Astrocyte (in vitro differentiated cells and primary cell): ENCODE measurements at regions not wholly inside any gene's neighbourhood (a gene's known extent, or its start where the extent isn't known, plus 50 kb on each side); places are given as distances from the start of the nearest gene placed in this dataset.

ENCODE experiments used
- DNase-seq: peaks from one replicate; pipeline ENCODE4 v3.0.0-alpha.2; 2010; ENCODE audit warnings: low read depth
- FAIRE-seq: peaks from 2 replicates; lab custom pipeline; 2011; peaks lifted over from hg19 to GRCh38; lab: Jason Lieb, UNC
- H2AFZ ChIP-seq: 2 replicates; pipeline ENCODE4 v1.6.0; 2012; ENCODE audit warnings: low read depth, low read length, inconsistent platforms
- H3K27ac ChIP-seq: 2 replicates; pipeline ENCODE4 v1.5.1; 2011; ENCODE audit warnings: low read depth, low read length, inconsistent platforms
- H3K27me3 ChIP-seq: 2 replicates; pipeline ENCODE4 v1.6.0; 2011; ENCODE audit warnings: low read length, inconsistent platforms; ENCODE audit not compliant: insufficient read depth
- H3K36me3 ChIP-seq: 2 replicates; pipeline ENCODE4 v1.5.1; 2011; ENCODE audit warnings: low read length, inconsistent platforms; ENCODE audit not compliant: insufficient read depth
- H3K4me1 ChIP-seq: 2 replicates; pipeline ENCODE4 v1.5.1; 2011; ENCODE audit warnings: low read length, inconsistent platforms; ENCODE audit not compliant: insufficient read depth
- H3K4me2 ChIP-seq: 2 replicates; pipeline ENCODE4 v1.6.0; 2012; ENCODE audit warnings: low read length, inconsistent platforms
- H3K4me3 ChIP-seq: 2 replicates; pipeline ENCODE4 v1.5.1; 2011; ENCODE audit warnings: low read depth, mild to moderate bottlenecking, low read length, inconsistent platforms; ENCODE audit not compliant: insufficient read depth
- H3K79me2 ChIP-seq: 2 replicates; pipeline ENCODE4 v1.6.0; 2012; ENCODE audit warnings: mild to moderate bottlenecking, low read length, inconsistent platforms; ENCODE audit not compliant: insufficient read depth
- H3K9ac ChIP-seq: 2 replicates; pipeline ENCODE4 v1.6.0; 2012; ENCODE audit warnings: mild to moderate bottlenecking, low read length, inconsistent platforms
- H3K9me3 ChIP-seq: 2 replicates; pipeline ENCODE4 v1.5.1; 2012; ENCODE audit warnings: low read depth, mild to moderate bottlenecking, low read length, inconsistent platforms; ENCODE audit not compliant: insufficient read depth
- H4K20me1 ChIP-seq: 2 replicates; pipeline ENCODE4 v1.6.0; 2012; ENCODE audit warnings: low read length, inconsistent platforms; ENCODE audit not compliant: insufficient read depth
- H3K27ac Mint-ChIP-seq: one replicate; pipeline ENCODE4 v1.8.0; 2021; ENCODE audit warnings: mild to moderate bottlenecking, mixed read lengths; ENCODE audit not compliant: unreplicated experiment
- H3K27me3 Mint-ChIP-seq: one replicate; pipeline ENCODE4 v1.8.0; 2021; ENCODE audit warnings: low read depth, mixed read lengths; ENCODE audit not compliant: unreplicated experiment
- H3K36me3 Mint-ChIP-seq: one replicate; pipeline ENCODE4 v1.8.0; 2021; ENCODE audit warnings: low read depth, mixed read lengths; ENCODE audit not compliant: unreplicated experiment
- H3K4me1 Mint-ChIP-seq: one replicate; pipeline ENCODE4 v1.8.0; 2021; ENCODE audit warnings: low read depth, mixed read lengths; ENCODE audit not compliant: unreplicated experiment
- H3K4me3 Mint-ChIP-seq: one replicate; pipeline ENCODE4 v1.8.0; 2021; ENCODE audit warnings: mild to moderate bottlenecking, moderate library complexity, mixed read lengths; ENCODE audit not compliant: unreplicated experiment
- H3K9me3 Mint-ChIP-seq: one replicate; pipeline ENCODE4 v1.8.0; 2021; ENCODE audit warnings: mild to moderate bottlenecking, mixed read lengths; ENCODE audit not compliant: unreplicated experiment
- EZH2 ChIP-seq: IDR thresholded peaks from 2 replicates; pipeline ENCODE4 v1.6.1; 2012; ENCODE audit warnings: mild to moderate bottlenecking, low read length, inconsistent platforms; ENCODE audit not compliant: insufficient read depth
- TF ChIP-seq, protein P1 (sequence below): IDR thresholded peaks from 2 replicates; pipeline ENCODE4 v1.5.1; 2011; ENCODE audit warnings: low read depth, mild to moderate bottlenecking, inconsistent platforms, low read length, moderate library complexity; ENCODE audit not compliant: insufficient read depth

DNA sequence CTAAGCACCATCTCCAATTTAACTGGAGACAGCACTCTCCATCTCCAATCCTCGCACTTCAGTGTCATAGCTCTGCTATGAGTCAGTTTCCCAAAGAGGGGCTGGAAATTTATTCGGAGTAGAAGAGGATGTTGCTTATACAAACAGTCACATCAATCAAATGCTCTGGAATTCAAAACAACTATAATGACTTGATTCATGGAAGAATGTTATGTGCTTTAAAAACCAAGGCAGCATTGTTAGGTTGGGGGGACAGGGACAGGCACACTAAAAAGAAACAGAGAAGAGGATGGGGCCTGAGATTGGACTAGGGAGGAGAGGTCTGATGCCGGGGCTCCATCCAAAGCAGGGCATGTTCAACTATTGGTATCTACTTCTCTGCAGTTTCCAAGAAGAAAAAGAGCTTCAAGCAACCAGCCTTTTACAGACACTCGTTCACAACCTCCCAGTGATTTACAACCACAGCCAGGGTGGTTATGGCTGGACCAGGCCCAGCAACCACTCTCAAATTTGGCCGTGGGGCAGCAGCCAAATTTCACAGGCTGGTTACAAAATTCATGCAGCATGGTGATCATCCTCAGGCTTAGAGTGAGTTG is 117.5 kb upstream of the ZNF366 start:
- Histone ChIP-seq H3K27ac (no peak overlapping the region), H3K9me3 (no peaks in the 10 kb centered on the region), H3K36me3 (no peaks in the 10 kb centered on the region), H2AFZ (peak overlapping the region; percentile 39), H3K79me2 (no peaks in the 10 kb centered on the region), H3K4me1 (peaks cover 11% of the 10 kb centered on the region), H4K20me1 (no peaks in the 10 kb centered on the region), H3K4me2 (peak overlapping the region; percentile 68), H3K27me3 (no peaks in the 10 kb centered on the region), H3K4me3 (no peak overlapping the region), H3K9ac (no peak overlapping the region)
- DNase-seq (peak; percentile 66), FAIRE-seq (peak; percentile 94)
- Mint-ChIP-seq H3K36me3 (no peaks in the 10 kb centered on the region), H3K4me3 (no peak overlapping the region), H3K9me3 (no peaks in the 10 kb centered on the region), H3K27ac (peak overlapping the region; percentile 51), H3K27me3 (no peaks in the 10 kb centered on the region), H3K4me1 (peaks cover 19% of the 10 kb centered on the region)
- TF ChIP-seq, protein P1, sequence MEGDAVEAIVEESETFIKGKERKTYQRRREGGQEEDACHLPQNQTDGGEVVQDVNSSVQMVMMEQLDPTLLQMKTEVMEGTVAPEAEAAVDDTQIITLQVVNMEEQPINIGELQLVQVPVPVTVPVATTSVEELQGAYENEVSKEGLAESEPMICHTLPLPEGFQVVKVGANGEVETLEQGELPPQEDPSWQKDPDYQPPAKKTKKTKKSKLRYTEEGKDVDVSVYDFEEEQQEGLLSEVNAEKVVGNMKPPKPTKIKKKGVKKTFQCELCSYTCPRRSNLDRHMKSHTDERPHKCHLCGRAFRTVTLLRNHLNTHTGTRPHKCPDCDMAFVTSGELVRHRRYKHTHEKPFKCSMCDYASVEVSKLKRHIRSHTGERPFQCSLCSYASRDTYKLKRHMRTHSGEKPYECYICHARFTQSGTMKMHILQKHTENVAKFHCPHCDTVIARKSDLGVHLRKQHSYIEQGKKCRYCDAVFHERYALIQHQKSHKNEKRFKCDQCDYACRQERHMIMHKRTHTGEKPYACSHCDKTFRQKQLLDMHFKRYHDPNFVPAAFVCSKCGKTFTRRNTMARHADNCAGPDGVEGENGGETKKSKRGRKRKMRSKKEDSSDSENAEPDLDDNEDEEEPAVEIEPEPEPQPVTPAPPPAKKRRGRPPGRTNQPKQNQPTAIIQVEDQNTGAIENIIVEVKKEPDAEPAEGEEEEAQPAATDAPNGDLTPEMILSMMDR = no peak
- TF ChIP-seq EZH2 = no peak

DNA sequence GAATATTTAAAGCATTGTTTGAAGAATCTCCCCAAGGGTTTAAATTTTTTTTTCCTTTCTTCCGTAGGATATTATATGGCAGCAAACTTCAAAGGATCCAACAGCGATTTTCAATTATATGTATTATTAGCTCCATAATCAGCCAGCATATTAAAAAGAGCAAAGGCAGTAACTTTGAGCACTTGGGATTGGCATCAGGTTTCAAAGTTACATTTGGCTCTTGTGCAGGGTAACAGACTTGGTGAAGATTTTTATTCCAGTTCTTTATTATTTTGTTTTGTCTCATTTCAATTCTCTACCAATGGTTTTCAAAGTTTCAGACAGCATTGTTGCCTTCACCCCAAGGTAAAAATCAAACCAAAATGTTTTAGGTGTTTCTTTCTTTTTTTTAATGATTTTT is 116.7 kb upstream of the ZNF366 start:
- Mint-ChIP-seq H3K4me3 (no peak overlapping the region), H3K9me3 (no peaks in the 10 kb centered on the region), H3K27ac (no peak overlapping the region), H3K36me3 (no peaks in the 10 kb centered on the region), H3K4me1 (peaks cover 19% of the 10 kb centered on the region), H3K27me3 (peaks cover 5% of the 10 kb centered on the region)
- no peak overlapping the region for H3K4me3 ChIP-seq
- H3K79me2 ChIP-seq = no peaks in the 10 kb centered on the region
- no peak overlapping the region for H3K9ac ChIP-seq
- H4K20me1 ChIP-seq = no peaks in the 10 kb centered on the region
- DNase-seq (no peak), FAIRE-seq (no peak)
- H2AFZ ChIP-seq = no peak overlapping the region
- TF ChIP-seq EZH2 = no peak
- TF ChIP-seq, protein P1 = no peak
- no peaks in the 10 kb centered on the region for H3K27me3 ChIP-seq
- peaks cover 11% of the 10 kb centered on the region for H3K4me1 ChIP-seq
- no peaks in the 10 kb centered on the region for H3K9me3 ChIP-seq
- H3K36me3 ChIP-seq = no peaks in the 10 kb centered on the region
- H3K27ac ChIP-seq = no peak overlapping the region
- H3K4me2 ChIP-seq = no peak overlapping the region

DNA sequence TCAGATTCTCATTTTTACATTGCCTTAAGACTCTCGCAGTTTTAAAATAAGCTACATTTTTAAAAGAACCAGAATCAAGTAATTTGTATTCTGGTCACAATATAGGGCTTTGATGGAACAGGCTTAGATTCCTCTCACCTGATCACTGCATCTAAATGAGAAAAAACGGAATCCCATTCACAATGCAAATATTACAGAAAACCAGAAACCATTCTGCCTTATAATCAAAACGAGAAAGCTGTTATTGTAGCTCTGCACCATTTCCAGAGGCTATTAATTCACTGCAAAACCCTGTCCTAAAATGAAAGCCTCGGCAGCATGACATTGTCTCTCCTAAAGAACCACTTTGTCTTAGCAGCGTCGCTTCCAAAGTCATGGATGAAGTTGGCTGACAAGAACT is 116.1 kb upstream of the ZNF366 start:
- Mint-ChIP-seq H3K27me3 (peaks cover 5% of the 10 kb centered on the region), H3K27ac (no peak overlapping the region), H3K36me3 (no peaks in the 10 kb centered on the region), H3K9me3 (no peaks in the 10 kb centered on the region), H3K4me3 (no peak overlapping the region), H3K4me1 (peaks cover 19% of the 10 kb centered on the region)
- no peak overlapping the region for H2AFZ ChIP-seq
- H3K4me2 ChIP-seq = no peak overlapping the region
- peaks cover 11% of the 10 kb centered on the region for H3K4me1 ChIP-seq
- H3K27me3 ChIP-seq = no peaks in the 10 kb centered on the region
- DNase-seq (no peak), FAIRE-seq (no peak)
- H3K9ac ChIP-seq = no peak overlapping the region
- H3K79me2 ChIP-seq = no peaks in the 10 kb centered on the region
- H3K9me3 ChIP-seq = no peaks in the 10 kb centered on the region
- no peak overlapping the region for H3K27ac ChIP-seq
- TF ChIP-seq, protein P1 = no peak
- TF ChIP-seq EZH2 = no peak
- H3K4me3 ChIP-seq = no peak overlapping the region
- no peaks in the 10 kb centered on the region for H4K20me1 ChIP-seq
- no peaks in the 10 kb centered on the region for H3K36me3 ChIP-seq
